HT1080 (cell line): ENCODE measurements at regions not wholly inside any gene's neighbourhood (a gene's known extent, or its start where the extent isn't known, plus 50 kb on each side); places are given as distances from the start of the nearest gene placed in this dataset.
"Not testable (repeated sequence)": the region's sequence is repeated elsewhere in the genome, so short reads cannot be mapped to it uniquely, and the experiment has no call there.

ENCODE experiments used
- DNase-seq: peaks from one replicate; pipeline ENCODE4 v3.0.0-alpha.2; 2015; ENCODE audit warnings: low read depth

GRCh38 chr1:184889166-184889565 is 85.1 kb downstream of the NIBAN1 start:
- no peak for DNase-seq

GRCh38 chr1:184888505-184888904 is 85.8 kb downstream of the NIBAN1 start:
- DNase-seq, result peak; percentile 66

GRCh38 chr1:184882957-184883815 is 91.1 kb downstream of the NIBAN1 start:
- no peak for DNase-seq

- no peak for DNase-seq
These were observed 92.1 kb downstream of the NIBAN1 start for GRCh38 chr1:184881941-184882913.

- DNase-seq, result no peak
These were observed 94.3 kb downstream of the NIBAN1 start for GRCh38 chr1:184879876-184880557.

- no peak for DNase-seq
These were observed 95.7 kb downstream of the NIBAN1 start for GRCh38 chr1:184878602-184879001.

GRCh38 chr1:184878002-184878401 is 96.3 kb downstream of the NIBAN1 start:
- no peak for DNase-seq

GRCh38 chr1:184876015-184876414 is 98.3 kb downstream of the NIBAN1 start:
- DNase-seq, result not testable (repeated sequence)

- DNase-seq, result no peak
These were observed 99.1 kb downstream of the NIBAN1 start for GRCh38 chr1:184875218-184875617.

- no peak for DNase-seq
These were observed 104.0 kb downstream of the NIBAN1 start for GRCh38 chr1:184870319-184870718.

GRCh38 chr1:184867866-184868689 is 106.2 kb downstream of the NIBAN1 start:
- DNase-seq, result no peak

GRCh38 chr1:184866991-184867788 is 107.1 kb downstream of the NIBAN1 start:
- DNase-seq, result peak; percentile 98

GRCh38 chr1:184866586-184866985 is 107.7 kb downstream of the NIBAN1 start:
- no peak for DNase-seq

- no peak for DNase-seq
These were observed 108.5 kb downstream of the NIBAN1 start for GRCh38 chr1:184865831-184866230.

- no peak for DNase-seq
These were observed 107.2 kb upstream of the EDEM3 start for GRCh38 chr1:184861755-184862336.

- DNase-seq, result no peak
These were observed 106.5 kb upstream of the EDEM3 start for GRCh38 chr1:184860985-184861754.

GRCh38 chr1:184860535-184860934 is 105.9 kb upstream of the EDEM3 start:
- no peak for DNase-seq

GRCh38 chr1:184859381-184860105 is 104.9 kb upstream of the EDEM3 start:
- DNase-seq, result no peak
